PFSK-1 (cell line): ENCODE measurements at regions not wholly inside any gene's neighbourhood (a gene's known extent, or its start where the extent isn't known, plus 50 kb on each side); places are given as distances from the start of the nearest gene placed in this dataset.

Experiments
- FOXP2 ChIP-seq: optimal IDR thresholded peaks from 2 replicates; pipeline ENCODE3; 2011; ENCODE audit warnings: borderline replicate concordance, control low read depth, inconsistent platforms; ENCODE audit not compliant: insufficient read depth; ENCODE audit errors: extremely low read length, extremely low read depth
- POLR2AphosphoS5 ChIP-seq: IDR thresholded peaks from 2 replicates; pipeline ENCODE4 v1.6.1; 2012; ENCODE audit warnings: low read depth, mild to moderate bottlenecking, control low read depth, low read length, moderate library complexity
- REST ChIP-seq, 2 experiments: IDR thresholded peaks; 2 replicates each; pipeline versions ENCODE4 v1.6.1 to v1.8.0; 2011 to 2012; ENCODE audit warnings: low read depth in 2 of 2, low read length in 2 of 2, control low read depth in 1 of 2, inconsistent platforms in 1 of 2, mild to moderate bottlenecking in 1 of 2, moderate library complexity in 1 of 2; ENCODE audit not compliant: insufficient read depth in 1 of 2
- SIN3A ChIP-seq: IDR thresholded peaks from 2 replicates; pipeline ENCODE4 v1.6.1; 2012; ENCODE audit warnings: mild to moderate bottlenecking, low read length, moderate library complexity, borderline replicate concordance; ENCODE audit not compliant: insufficient read depth
- TAF1 ChIP-seq: IDR thresholded peaks from 2 replicates; pipeline ENCODE4 v1.6.1; 2012; ENCODE audit warnings: low read length, control low read depth, borderline replicate concordance; ENCODE audit not compliant: insufficient read depth

DNA sequence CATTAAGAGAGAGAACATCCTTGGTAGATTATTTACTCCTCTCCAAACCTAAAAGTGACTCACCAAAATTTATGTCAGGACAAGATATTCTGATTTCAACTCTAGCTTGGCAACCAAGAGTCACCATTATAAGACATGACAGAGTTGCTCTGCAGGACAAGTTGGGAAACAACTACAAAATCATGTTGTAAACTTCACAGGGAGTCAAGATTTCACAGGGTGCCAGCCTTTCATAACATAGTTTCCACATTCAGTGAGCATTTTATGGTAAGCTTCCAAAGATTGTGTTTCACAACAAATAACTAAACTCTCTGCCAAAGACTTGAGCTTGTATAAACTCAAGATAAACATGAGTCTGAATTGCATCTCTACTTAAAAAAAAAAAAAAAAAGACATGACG is 121.0 kb upstream of the DIAPH2 start:
- TF ChIP-seq FOXP2: no peak
- no peak for TF ChIP-seq TAF1

DNA sequence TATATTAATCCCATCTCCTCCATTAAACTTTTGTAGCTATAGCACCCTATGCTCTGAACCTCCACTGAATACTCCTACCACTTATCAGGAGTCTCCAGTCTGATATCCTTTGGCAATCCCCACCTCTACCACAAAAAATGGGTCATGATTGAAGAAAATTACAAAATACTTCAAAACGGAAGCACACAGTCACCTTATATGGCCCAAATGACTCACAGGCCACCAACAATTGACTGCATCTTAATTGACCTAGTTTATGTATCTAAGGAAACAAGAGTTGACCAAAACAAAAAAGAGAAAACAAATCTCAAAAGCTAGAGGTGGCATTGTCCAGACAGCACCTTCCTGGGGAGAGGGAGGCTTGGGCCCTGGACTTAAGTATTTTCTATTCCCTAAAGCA is 120.0 kb upstream of the DIAPH2 start:
- no peak for TF ChIP-seq TAF1
- TF ChIP-seq SIN3A: no peak
- TF ChIP-seq POLR2AphosphoS5: no peak
- TF ChIP-seq REST (IDR thresholded peaks at IDR 0.05; ENCODE audit: insufficient read depth in 1 of 2, low read depth in 2 of 2, low read length in 2 of 2): no peak
- TF ChIP-seq FOXP2: no peak

DNA sequence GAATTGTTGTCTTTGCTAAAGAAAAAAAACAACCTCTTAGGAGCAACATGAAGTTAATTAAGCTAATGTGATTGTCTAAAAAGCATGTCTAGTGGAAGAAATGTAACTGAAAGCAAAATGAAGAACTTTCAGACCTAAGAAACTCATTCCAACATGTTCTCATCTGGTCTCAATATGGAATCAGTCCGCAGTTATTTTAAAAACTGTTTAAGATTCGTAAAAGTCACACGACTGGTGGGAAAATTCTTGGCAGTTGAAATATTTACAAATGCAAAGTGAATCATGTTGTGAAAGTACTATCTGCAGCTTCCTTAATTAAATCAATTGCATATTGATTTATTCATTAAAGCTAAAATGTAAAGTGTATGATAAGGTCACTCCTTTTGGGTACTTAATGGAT is 117.8 kb upstream of the DIAPH2 start:
- TF ChIP-seq FOXP2 (no peak), TAF1 (no peak), REST (IDR thresholded peaks at IDR 0.05; ENCODE audit: insufficient read depth in 1 of 2, low read depth in 2 of 2, low read length in 2 of 2) (no peak), POLR2AphosphoS5 (no peak), SIN3A (no peak)

GRCh38 chrX:96568071-96568470 is 116.6 kb upstream of the DIAPH2 start:
- no peak for TF ChIP-seq POLR2AphosphoS5
- TF ChIP-seq SIN3A: no peak
- no peak for TF ChIP-seq TAF1
- no peak for TF ChIP-seq REST (IDR thresholded peaks at IDR 0.05; ENCODE audit: insufficient read depth in 1 of 2, low read depth in 2 of 2, low read length in 2 of 2)
- no peak for TF ChIP-seq FOXP2

DNA sequence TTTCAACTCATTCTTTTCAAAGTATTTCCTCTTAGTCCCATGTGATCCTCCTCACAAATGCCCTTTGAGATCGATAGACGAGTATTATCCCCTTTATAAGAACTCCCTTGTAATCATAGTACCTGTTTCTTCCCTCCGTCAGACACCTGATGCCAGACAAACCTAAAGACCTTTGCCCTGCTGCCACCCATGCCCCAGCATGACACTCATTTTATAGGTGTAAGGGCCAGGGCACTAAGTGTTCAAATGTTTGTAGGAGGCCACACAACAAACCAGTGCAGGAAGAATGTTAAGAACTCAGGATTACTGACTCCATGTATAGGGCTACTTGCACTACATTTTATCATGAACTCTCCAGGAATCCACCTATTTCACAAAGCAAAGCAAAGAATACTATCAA is 115.6 kb upstream of the DIAPH2 start:
- TF ChIP-seq REST (IDR thresholded peaks at IDR 0.05; ENCODE audit: insufficient read depth in 1 of 2, low read depth in 2 of 2, low read length in 2 of 2): no peak
- no peak for TF ChIP-seq FOXP2
- no peak for TF ChIP-seq SIN3A
- TF ChIP-seq POLR2AphosphoS5: no peak
- no peak for TF ChIP-seq TAF1

DNA sequence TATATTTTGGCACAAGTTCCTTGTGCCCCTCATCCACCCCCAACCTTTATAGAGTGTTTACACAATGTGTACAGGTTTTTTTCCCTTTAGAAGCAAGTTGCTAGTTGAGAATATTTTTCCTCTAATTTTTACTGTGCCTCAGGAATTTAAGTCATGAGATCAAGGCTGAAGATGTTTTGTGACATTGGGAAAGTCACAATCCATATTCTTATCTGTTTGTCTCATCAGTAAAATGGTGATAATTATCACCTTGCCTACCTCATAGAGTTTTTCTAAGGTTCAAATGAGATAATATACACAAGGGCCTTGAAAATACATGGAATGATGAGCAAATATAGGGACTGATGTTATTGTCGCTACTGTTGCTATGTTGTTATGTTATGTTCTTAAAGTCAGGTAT is 109.6 kb upstream of the DIAPH2 start:
- TF ChIP-seq SIN3A (no peak), POLR2AphosphoS5 (no peak), FOXP2 (no peak), REST (IDR thresholded peaks at IDR 0.05; ENCODE audit: insufficient read depth in 1 of 2, low read depth in 2 of 2, low read length in 2 of 2) (no peak), TAF1 (no peak)
